ENCODE measurements at regions not wholly inside any gene's neighbourhood (a gene's known extent, or its start where the extent isn't known, plus 50 kb on each side); places are given as distances from the start of the nearest gene placed in this dataset.
"Not testable (repeated sequence)": the region's sequence is repeated elsewhere in the genome, so short reads cannot be mapped to it uniquely, and the experiment has no call there.

DNA sequence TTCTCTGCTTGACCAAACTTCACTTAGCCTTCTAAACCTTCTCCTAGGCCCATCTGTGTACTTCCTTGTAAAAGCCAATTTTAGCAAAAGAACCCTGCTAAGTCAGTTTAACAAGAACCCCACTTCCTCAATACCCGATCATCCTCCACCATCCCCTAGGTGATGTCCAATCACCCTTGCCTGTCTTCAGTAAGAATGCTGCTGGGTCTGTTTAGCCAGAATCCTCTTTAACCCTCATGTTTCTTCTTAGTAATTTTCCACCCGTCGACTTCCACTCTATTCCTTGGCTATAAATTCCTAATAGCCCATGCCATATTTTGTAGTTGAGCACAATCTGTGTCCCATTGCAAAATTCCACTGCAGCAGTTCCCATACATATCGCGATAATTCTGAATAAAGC is 780.0 kb upstream of the RAB6C start:
- no peak for DNase-seq

DNA sequence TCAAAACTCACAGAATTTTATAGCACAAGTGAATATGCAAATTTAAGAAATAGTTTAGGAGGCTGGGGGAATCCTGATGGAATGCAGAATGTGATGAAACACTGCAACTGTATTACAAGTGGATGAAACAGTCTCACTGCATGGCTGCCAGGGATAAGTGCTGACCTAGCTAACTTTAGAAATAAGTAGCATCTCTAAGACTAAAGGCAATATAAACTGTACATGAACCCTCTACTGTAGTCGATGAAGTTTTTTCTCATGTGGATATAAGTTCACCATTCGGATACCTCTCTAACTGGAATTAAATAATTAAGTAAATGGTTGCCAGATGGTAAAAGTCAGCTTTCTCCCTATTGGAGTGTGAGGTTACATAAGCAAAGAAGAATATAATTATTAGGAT is 777.8 kb upstream of the RAB6C start:
- no peak for DNase-seq

DNA sequence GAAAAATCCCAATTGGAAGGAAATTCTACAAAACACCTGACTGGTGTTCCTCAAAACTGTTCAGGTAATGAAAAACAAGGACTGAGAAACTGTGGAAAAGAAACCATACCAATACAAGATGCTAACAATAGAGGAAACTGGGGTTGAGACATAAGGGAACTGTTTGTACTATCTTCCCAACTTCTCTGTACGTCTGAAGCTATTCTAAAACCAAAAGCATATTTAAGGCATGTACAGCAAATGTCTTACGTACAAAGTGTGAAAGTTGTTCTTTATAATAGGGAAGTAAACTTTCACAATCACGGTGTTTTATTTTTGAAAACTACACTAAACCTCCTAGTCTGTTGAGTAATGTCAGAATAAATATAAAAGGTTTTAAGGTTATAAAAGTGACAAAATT is 776.1 kb upstream of the RAB6C start:
- DNase-seq: no peak

DNA sequence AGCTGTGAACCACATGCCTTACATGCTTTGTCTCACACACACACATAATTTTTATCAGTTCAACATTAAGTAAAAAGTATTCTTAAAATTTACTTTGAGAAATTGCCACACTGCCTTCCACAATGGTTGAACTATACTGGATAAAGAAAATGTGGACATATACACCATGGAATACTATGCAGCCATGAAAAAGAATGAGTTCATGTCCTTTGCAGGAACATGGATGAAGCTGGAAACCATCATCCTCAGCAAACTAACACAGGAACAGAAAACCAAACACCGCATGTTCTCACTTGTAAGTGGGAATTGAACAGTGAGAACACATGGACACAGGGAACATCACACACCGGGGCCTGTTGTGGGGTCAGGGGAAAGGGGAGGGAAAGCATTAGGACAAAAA is 774.9 kb upstream of the RAB6C start:
- not testable (repeated sequence) for DNase-seq

DNA sequence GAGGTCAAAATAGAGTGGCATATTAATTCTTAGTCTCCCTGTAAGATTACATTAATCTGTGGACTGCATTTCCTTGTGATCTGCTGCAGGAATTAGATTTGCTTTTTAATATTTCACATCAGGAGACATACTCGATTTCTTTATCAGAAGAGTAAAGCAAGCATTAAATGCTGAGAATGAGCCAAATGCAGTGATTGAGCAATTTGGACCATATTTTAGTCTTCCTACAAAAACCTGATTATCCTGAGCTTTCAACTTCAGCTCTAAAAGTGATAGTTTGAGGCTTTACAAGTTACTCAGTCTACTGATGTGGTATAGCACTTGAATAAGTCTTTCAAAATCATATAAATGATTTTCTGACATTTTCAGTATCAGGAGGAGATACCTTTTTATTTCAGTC is 774.3 kb upstream of the RAB6C start:
- DNase-seq: no peak

DNA sequence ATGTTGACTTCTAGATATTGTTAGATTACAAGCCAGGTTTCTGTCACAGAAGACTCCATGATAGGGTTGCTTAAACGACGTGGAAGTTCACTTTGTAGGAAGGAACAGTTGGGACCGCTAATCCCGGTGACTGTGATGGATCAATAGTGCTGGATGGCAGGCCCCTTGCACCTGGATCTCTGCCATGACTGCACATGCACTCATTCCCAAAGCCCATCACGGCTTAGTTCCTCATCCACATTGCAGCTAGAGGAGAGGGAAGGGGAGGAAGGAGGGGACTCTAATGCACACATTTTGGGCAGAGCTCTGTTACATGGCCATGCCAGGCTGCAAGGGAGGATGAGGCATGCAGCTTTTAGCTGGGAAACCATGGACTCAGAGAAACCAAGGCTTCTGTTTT is 773.7 kb upstream of the RAB6C start:
- no peak for DNase-seq

DNA sequence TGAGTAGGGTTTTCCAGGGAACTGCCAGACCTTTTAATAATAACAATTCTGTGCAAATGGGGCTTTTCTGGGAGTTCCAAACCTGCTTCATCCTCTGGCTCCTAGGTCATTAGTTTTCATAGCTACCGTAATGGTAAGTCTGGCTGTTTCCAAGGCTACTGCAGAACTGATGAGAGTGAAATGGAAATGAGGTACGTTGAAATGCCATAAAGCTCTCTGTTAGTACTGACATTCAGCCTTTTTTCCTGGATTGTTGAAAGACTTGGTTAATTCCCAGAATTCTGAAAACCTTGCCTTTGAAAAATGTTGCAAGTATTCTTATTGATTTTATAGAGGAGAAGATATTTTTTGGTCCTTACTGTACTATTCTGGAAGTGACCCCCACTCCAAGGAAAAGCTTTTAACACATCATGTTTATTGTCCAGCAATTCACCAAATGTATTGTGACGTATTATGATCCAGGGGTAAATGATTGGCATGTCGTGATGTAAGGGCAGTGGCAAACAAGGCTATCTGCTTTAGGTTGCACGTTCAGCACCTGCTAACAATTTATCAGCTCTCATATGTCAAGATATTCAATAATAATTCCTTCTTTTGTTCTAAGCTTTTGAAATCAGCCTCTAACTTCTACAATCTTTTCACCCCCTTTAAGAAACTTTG is 767.0 kb upstream of the RAB6C start:
- no peak for DNase-seq

DNA sequence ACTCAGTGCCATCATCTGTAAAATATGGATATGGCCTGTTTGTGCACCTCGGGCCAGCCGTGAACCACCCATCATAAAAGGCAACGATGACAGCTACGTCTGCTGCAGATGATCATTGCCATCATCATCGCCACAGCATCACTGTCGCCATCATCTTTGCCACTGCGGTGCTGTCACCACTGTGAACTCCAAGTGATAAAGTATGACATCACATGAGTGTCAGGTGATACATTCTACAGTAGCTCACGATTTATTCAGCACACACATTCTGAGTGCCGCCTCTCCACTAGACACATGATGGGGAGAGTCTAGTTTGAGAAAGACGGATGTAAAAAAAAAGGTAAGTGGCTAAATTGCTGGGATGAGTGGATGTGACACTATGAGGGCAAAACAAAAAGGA is 755.4 kb upstream of the RAB6C start:
- no peak for DNase-seq

DNA sequence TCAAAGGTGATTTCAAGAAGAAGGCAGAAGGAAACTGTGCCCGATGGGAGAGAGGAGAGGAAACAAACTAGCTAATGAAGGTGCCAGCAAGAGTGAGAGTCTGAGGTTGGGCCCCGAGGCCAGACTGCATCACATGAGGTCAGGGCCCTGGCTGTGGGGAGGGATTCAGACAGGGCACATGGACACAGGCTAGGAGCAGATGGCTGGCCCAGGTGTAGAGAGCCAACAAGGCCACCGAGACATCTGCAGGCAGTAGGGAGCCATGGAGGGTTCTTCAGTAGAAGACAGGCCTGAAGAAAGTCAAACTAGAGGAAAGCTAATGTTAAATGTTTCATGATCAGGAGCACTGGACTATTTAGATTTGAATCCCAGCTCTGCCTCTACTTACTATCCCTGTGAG is 755.0 kb upstream of the RAB6C start:
- DNase-seq: no peak

DNA sequence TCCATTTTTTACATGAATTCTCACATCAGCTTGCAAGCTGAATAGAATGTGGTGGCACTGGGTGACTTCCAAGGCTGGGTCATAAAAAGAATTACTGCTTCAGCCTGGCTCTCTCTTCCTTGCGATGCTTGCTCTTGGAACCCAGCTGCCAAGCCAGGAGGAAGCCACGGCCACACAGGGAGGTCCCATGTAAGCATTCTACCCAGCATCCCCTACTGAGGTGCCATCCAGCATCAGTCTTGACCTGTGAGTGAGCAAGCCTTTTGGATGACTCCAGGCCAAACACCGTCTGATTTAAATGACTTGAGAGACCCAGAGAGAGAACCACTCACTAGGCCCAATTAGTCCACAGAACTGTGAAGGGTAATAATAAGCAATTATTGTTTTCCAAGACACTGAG is 750.3 kb upstream of the RAB6C start:
- DNase-seq: no peak

DNA sequence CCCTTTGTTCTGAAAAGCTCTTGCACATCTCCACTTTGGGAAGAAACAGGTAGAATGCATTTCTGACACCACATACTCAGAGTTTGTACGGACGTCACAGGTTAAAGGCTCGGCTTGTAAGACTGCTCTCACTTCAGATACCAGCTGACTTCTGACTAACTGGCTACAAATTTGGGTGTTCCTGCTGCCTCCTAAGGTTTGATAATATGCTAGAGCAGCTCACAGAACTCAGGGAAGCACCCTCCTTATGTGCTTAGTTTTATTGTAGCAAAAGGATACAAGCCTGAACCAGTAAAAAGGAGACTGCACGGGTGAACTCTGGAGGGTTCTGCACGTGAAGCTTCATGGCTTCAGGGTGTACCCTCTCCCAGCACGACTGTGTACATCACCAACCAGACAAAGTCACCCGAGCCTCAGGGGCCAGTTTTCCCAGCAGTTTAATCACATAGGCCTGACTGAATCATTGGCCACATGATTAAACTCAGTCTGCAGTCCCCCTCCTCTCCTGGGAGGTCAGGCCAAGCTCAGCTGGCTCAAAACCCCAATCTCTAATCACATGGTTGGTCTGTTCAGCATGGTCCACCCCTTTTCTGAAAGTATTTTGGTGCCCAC is 749.5 kb upstream of the RAB6C start:
- DNase-seq: no peak

DNA sequence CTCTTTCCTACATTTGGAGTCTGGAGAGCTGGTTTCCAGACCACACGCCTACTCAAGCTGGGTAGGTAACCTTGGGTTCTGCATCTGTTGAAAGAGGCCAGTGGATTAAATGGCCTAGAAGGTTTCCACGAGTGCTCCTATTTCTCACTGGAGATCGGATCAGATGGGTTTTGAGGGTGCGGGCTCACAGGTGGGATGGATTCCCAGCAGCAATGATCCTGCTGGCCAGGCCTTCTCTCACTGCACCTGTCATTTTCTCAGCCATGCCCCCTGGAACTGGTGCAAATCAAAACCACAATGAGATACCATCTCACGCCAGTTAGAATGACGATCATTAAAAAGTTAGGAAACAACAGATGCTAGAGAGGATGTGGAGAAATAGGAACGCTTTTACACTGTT is 747.5 kb upstream of the RAB6C start:
- DNase-seq: no peak

DNA sequence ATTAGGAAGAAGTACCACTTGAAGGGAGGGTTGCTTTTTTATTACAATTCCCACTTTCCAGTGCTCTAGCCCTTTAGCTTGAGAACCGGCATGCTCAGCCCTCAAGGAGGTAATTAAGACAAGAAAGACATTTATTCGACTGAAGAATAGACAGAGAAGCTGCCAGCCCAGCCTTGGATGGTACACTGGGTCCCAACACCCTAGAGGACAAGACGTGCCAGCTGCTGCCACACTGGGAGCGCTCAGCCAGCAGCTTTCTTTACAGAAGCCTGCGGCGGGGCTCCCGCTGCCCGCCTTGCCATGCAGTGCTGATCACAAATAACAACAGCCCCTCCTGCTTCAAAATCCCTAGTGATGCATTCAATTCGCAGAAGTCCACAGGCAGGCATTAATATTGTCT is 746.3 kb upstream of the RAB6C start:
- no peak for DNase-seq

DNA sequence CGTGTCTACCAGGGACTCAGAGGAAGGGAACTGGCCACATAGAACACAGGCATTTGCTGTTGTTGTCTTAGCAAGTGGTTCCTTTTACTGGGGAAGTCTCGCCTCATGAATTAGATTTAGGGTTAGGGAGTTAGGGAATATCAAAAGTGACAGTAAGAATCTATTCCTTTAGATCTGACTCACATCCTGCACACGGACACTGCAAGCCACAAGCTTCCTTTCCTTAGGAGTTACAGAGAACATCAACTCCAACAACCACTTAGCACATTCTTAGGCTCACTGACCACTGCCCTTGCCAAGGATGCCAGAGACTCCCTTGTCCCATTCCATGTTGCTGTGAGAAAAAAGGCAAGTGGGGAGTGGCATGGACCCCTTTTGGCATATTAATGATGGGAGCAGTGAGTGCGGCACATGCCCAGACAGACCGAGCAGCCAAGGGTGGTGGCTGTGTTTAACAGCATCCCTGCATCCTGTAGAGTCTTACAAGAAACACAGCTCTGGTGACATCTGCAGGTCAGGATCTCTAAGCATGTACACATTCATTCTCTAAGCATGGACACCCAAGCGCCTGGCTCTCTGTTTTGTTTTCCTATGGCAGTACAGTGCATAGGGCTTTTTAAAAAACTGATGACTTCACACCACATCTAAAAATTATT is 745.6 kb upstream of the RAB6C start:
- DNase-seq: no peak

DNA sequence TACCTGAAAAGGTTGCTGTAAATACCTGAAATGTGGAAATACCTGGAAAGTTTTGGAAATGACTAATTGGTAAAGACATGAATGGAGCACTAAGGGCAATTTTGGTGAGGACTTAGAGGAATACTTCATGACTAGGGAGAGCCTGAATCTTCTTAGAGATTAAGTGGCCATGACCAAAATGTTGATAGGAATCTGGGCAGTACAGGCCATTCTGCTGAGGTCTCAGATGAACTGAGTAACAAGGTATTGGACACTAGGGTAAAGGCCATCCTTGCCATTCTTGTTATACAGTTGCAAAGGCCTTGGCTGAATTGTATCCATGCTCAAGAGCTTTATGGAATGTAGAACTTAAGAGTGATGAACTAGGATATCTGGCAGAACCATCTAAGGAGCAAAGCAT is 742.9 kb upstream of the RAB6C start:
- DNase-seq: no peak

DNA sequence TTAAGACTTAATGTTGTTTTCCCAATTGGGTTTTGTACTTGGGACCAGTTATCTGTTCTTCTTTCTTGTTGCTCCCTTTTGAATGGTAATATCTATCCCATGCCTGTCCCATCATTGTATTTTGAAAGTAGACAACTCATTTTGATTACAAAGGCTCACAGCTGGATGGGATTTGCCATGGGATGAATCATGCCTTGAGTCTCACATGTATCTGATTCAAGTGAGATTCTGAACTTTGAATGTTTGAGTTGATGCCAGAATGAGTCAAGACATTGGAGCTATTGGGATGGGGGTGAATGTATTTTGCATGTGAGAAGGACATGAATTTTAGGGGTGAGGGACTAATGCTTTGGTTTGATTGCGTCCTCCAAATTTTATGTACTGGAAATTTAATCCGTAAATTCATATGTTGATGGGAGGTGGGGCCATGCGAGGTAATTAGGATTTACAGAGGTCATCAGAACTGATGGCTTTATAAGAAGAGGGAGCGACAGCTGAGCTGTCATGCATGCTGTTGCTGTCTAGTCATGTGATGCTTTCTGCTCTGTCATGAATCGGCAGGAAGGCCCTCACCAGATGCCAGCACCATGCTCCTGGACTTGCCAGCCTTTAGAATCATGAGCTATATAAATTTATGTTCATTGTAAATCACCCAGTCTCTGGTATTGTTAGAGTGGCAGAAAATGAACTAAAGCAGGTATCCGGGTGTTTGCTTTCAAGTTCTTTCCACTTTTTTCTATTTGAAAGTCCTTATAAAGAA is 741.3 kb upstream of the RAB6C start:
- no peak for DNase-seq

DNA sequence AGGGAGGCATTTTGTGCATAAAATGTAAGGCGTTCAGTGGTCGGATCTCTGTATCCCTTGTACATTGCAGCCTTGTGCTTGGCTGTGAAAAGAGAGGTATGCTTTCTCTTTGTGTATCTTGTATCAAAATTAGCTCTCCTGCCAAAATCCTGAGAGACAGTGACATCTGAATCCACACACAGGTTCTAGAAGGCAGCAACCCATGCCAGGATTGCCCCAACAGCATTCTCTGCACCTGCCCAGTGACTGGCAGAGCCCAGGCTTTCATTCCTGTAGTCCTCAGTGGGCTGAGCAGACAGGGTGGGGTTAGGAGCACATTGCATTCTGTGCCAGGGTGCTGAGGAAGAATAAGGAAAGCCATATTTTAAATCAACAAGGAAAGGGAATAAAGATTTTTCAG is 740.3 kb upstream of the RAB6C start:
- no peak for DNase-seq

DNA sequence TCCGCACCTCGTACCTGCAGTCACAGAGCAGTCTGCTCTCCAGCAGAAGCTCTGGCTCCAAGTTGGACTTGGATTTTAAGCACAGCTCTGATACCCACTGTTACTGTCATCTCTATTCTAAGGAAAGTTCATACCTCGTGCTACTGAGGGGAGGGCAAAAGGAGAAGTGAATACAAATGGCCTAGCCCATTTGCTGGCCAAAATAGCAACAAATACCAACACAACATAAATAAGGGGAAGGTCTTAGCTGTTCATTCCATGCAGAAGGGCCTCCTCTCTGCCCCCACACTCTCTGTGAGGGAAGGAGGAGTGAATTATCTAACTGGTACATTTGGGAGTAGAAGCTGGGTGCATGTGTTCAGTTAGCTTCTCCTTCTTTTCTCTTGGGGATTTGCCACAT is 739.4 kb upstream of the RAB6C start:
- DNase-seq: no peak

DNA sequence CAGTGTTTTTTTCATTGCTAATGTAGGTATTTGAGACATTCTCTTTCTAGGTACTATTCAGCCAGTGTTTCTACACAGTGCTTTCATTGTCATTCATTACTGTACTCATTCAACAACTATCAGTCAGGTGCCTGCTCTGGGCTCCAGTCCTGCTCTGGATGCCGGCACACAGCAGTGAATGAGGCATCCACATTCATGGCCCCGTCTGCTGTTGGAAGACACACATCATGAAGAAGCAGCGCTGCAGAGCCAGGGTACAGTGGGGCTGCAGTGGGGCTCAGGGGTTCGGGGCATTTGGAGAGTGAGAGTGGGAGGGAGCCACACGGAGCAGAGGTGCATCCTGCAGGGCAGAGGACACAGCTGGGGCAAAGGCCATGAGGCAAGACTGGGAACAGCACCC is 737.2 kb upstream of the RAB6C start:
- DNase-seq: no peak

DNA sequence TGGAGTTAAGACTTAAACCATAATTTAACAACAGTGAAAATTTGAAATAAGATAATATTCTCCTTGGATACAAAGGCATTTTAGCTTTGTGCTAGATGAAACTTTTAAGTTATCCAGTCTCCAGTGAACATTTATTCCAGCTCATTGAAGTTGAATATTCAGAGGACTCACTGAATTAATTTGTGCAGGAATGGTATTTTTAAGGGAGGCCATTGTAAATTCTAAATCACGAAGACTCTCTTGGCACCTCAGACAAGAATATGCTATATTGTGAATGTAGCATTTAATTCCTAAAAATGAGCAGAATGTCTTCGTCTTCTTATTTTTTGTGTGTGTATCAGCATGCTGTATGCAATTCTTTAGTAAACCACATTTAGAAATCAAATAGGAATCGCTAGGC is 731.7 kb upstream of the RAB6C start:
- DNase-seq: no peak

DNA sequence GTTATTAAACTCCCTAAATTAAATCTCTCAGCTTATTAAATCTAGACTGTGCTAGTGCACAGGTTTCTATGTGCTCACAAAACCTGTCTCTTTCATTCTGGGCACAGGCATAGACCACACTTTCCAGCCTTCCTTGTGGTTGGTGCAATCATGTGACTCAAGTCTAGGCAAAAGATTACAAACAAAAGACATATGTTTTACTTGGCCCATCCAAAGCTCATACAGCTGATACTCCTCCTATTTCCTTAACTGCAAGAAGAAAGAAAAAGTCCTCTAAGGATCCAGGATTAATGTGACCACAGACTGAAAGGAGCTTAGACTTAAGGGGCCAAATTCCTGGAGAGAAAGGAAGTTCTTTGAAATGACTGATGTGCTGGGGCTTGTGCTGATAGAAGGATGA is 731.3 kb upstream of the RAB6C start:
- no peak for DNase-seq

DNA sequence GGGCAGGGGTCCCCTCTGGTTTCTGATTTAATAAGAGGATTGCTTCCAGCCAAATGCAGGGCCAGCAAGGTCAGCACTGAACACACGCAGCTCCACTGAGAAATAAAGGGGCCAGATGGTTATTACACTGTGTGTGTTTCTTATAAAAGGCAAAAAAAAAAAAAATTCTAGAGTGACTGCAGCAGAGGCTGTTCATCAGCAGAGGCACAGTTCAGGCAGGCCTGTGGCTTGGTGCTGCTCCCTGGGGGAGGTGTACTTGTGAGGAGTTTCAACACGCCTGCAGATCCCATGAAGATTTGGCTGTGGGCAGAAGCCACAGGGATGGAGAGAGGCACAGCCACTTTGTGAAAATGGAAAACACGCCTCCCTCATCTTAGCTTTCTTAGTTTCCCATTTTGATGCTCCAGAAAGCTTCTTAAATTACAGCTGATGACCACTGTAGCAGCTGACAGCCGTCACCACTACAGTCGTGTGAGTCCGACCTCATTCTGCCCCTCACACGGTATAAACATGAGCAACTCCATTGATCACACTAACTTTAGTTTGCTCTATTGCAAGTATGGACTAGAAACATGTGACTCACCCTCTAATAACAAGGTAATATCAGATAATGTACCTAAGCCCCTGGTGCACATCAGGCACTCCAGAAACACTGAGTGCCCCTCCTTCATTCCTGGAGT is 726.5 kb upstream of the RAB6C start:
- DNase-seq: no peak

DNA sequence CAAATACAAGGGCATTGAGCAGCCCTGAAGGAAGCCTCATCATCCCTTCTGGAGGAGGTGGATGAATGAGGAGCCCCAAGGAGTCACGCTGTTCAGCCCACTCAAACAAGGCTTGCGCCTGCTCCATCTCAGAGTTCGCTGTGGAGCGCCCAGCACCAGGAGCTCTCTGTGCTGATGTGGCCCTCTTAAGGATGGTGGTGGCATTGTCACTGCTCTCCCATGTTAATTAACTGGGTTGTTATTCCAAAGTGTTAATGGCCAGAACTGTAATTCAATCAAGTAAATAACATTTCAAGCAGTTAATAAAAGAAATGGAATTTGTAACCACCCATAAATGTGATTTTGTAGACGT is 726.0 kb upstream of the RAB6C start:
- DNase-seq: no peak

DNA sequence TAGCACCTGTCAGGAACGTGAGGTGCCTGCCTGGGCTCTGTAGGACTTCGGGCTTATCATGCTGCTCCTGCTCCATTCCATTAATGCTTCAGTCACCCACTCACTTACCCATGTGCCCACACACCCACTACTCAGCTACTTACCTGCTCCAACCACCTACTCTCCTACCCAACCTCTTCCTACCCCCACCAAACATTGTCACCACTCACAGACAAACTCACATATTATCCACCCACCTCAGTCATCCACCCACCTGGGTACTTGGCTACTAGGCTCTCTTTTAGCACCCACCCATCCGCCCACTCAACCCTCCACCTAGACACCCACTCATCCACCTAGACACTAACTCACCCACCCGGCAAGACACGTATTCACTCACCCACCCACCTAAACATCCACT is 724.7 kb upstream of the RAB6C start:
- no peak for DNase-seq

All from activated gamma-delta T cell treated with Interleukin-2 at 50 U/mL for 16 hours (primary cell).